Loucy (cell line): ENCODE measurements at regions not wholly inside any gene's neighbourhood (a gene's known extent, or its start where the extent isn't known, plus 50 kb on each side); places are given as distances from the start of the nearest gene placed in this dataset.

Experiments
- H2AFZ ChIP-seq: fragments of 200-600 bp; sonication (generic); 2 replicates; pipeline ENCODE4 v1.6.0; 2016; ENCODE audit warnings: antibody characterized with exemption, mild to moderate bottlenecking, low read length, moderate library complexity
- H3F3A ChIP-seq: fragments of 200-600 bp; 2 replicates; pipeline ENCODE4 v1.6.0; 2016; ENCODE audit warnings: antibody characterized with exemption, low read depth, mild to moderate bottlenecking
- H3K27me3 ChIP-seq: fragments of 200-600 bp; sonication (generic); 2 replicates; pipeline ENCODE4 v1.6.1; 2014; ENCODE audit warnings: low read length, mild to moderate bottlenecking; ENCODE audit not compliant: insufficient read depth, poor library complexity, severe bottlenecking
- H3K36me3 ChIP-seq: fragments of 200-600 bp; sonication (generic); 2 replicates; pipeline ENCODE4 v1.6.1; 2016; ENCODE audit warnings: low read length; ENCODE audit not compliant: insufficient read depth
- H3K4me1 ChIP-seq: fragments of 200-600 bp; sonication (generic); 2 replicates; pipeline ENCODE4 v1.5.1; 2014; ENCODE audit warnings: low read length, mild to moderate bottlenecking; ENCODE audit not compliant: insufficient read depth, poor library complexity, severe bottlenecking
- H3K4me2 ChIP-seq: fragments of 200-600 bp; sonication (generic); 2 replicates; pipeline ENCODE4 v1.6.0; 2014; ENCODE audit warnings: antibody characterized with exemption, low read length, low read depth, mild to moderate bottlenecking; ENCODE audit not compliant: poor library complexity, severe bottlenecking
- H3K4me3 ChIP-seq: fragments of 200-600 bp; sonication (generic); 2 replicates; pipeline ENCODE4 v1.5.1; 2014; ENCODE audit warnings: low read length, mild to moderate bottlenecking, mixed read lengths; ENCODE audit not compliant: poor library complexity, severe bottlenecking
- H3K79me2 ChIP-seq: fragments of 200-600 bp; sonication (generic); 2 replicates; pipeline ENCODE4 v1.6.1; 2014; ENCODE audit warnings: low read length; ENCODE audit not compliant: insufficient read depth
- H3K9ac ChIP-seq: fragments of 200-600 bp; sonication (generic); 2 replicates; pipeline ENCODE4 v1.6.0; 2014; ENCODE audit warnings: mild to moderate bottlenecking, low read depth, low read length, moderate library complexity; ENCODE audit not compliant: poor library complexity, severe bottlenecking
- H3K9me2 ChIP-seq: fragments of 200-600 bp; sonication (generic); replicated peaks from 2 replicates; pipeline ENCODE4 v1.6.1; 2016; ENCODE audit warnings: low read depth, low read length, mixed read lengths
- H3K9me3 ChIP-seq: fragments of 200-600 bp; sonication (generic); 2 replicates; pipeline ENCODE4 v1.6.1; 2014; ENCODE audit warnings: mild to moderate bottlenecking, antibody characterized with exemption, low read length, low read depth; ENCODE audit not compliant: insufficient read depth
- H4K20me1 ChIP-seq: fragments of 200-600 bp; sonication (generic); 2 replicates; pipeline ENCODE4 v1.6.0; 2014; ENCODE audit warnings: antibody characterized with exemption, low read length, mild to moderate bottlenecking; ENCODE audit not compliant: insufficient read depth, poor library complexity, severe bottlenecking
- CTCF ChIP-seq: fragments of 200-600 bp; sonication (generic); conservative IDR thresholded peaks from 2 replicates; pipeline ENCODE4 v1.5.1; 2014; ENCODE audit warnings: mild to moderate bottlenecking, antibody characterized with exemption, low read length
- EZH2phosphoT487 ChIP-seq: fragments of 200-600 bp; IDR thresholded peaks from 2 replicates; pipeline ENCODE4 v1.6.1; 2018; ENCODE audit warnings: antibody characterized with exemption, mild to moderate bottlenecking, moderate library complexity, borderline replicate concordance

- TF ChIP-seq EZH2phosphoT487 (no peak), CTCF (no peak)
- Histone ChIP-seq H3K9me3 (no peaks in the 10 kb centered on the region), H3K4me2 (no peak overlapping the region), H3K4me1 (no peaks in the 10 kb centered on the region), H3K36me3 (no peaks in the 10 kb centered on the region), H2AFZ (no peak overlapping the region), H3K79me2 (no peaks in the 10 kb centered on the region), H3K9ac (no peak overlapping the region), H4K20me1 (no peaks in the 10 kb centered on the region), H3K4me3 (no peak overlapping the region), H3K9me2 (no peaks in the 10 kb centered on the region), H3K27me3 (no peaks in the 10 kb centered on the region), H3F3A (no peaks in the 10 kb centered on the region)
Observed at GRCh38 chr6:91505199-91505598, 918.3 kb upstream of the MAP3K7 start.

GRCh38 chr6:91501930-91502329, 915.1 kb upstream of the MAP3K7 start:
- H3K4me2 ChIP-seq = no peak overlapping the region
- H3K4me1 ChIP-seq = no peaks in the 10 kb centered on the region
- H3K9me3 ChIP-seq = no peaks in the 10 kb centered on the region
- no peak for TF ChIP-seq EZH2phosphoT487
- TF ChIP-seq CTCF = no peak
- no peak overlapping the region for H3K4me3 ChIP-seq
- H2AFZ ChIP-seq = no peak overlapping the region
- no peak overlapping the region for H3K9ac ChIP-seq
- H4K20me1 ChIP-seq = no peaks in the 10 kb centered on the region
- H3F3A ChIP-seq = no peaks in the 10 kb centered on the region
- no peaks in the 10 kb centered on the region for H3K9me2 ChIP-seq
- H3K36me3 ChIP-seq = no peaks in the 10 kb centered on the region
- no peaks in the 10 kb centered on the region for H3K79me2 ChIP-seq
- no peaks in the 10 kb centered on the region for H3K27me3 ChIP-seq

- H3K79me2 ChIP-seq = no peaks in the 10 kb centered on the region
- no peaks in the 10 kb centered on the region for H3K9me3 ChIP-seq
- no peak overlapping the region for H3K4me3 ChIP-seq
- no peaks in the 10 kb centered on the region for H4K20me1 ChIP-seq
- H3K4me1 ChIP-seq = no peaks in the 10 kb centered on the region
- no peaks in the 10 kb centered on the region for H3K36me3 ChIP-seq
- H2AFZ ChIP-seq = no peak overlapping the region
- no peaks in the 10 kb centered on the region for H3K27me3 ChIP-seq
- no peaks in the 10 kb centered on the region for H3F3A ChIP-seq
- no peaks in the 10 kb centered on the region for H3K9me2 ChIP-seq
- TF ChIP-seq CTCF (no peak), EZH2phosphoT487 (no peak)
- H3K9ac ChIP-seq = no peak overlapping the region
- no peak overlapping the region for H3K4me2 ChIP-seq
Observed at GRCh38 chr6:91500689-91501303, 913.9 kb upstream of the MAP3K7 start.
